H9 (cell line): ENCODE measurements at regions not wholly inside any gene's neighbourhood (a gene's known extent, or its start where the extent isn't known, plus 50 kb on each side); places are given as distances from the start of the nearest gene placed in this dataset.
A peak's percentile ranks its signal among the peaks of the same experiment; 100 is the strongest.

Experiments used
- DNase-seq: peaks from one replicate; pipeline ENCODE4 v3.0.0-alpha.2; 2017
- H2AFZ ChIP-seq: one replicate; pipeline ENCODE4 v1.6.1; 2013; ENCODE audit warnings: mild to moderate bottlenecking, low read length, control low read depth, moderate library complexity
- H2AK5ac ChIP-seq: 2 replicates; pipeline ENCODE4 v1.6.1; 2013; ENCODE audit warnings: low read length, control low read depth, mixed read lengths; ENCODE audit not compliant: insufficient read length
- H2BK120ac ChIP-seq: one replicate; pipeline ENCODE4 v1.6.1; 2013; ENCODE audit warnings: low read depth, mild to moderate bottlenecking, low read length, control low read depth, inconsistent platforms; ENCODE audit not compliant: poor library complexity, severe bottlenecking
- H2BK12ac ChIP-seq: 2 replicates; pipeline ENCODE4 v1.6.1; 2013; ENCODE audit warnings: low read length, control low read depth, mixed read lengths, low read depth; ENCODE audit not compliant: insufficient read length
- H2BK15ac ChIP-seq: 2 replicates; pipeline ENCODE4 v1.6.1; 2013; ENCODE audit warnings: low read depth, low read length, control low read depth
- H2BK20ac ChIP-seq: one replicate; pipeline ENCODE4 v1.6.1; 2013; ENCODE audit warnings: low read depth, mild to moderate bottlenecking, low read length, control low read depth, inconsistent platforms; ENCODE audit not compliant: poor library complexity, severe bottlenecking
- H2BK5ac ChIP-seq: 2 replicates; pipeline ENCODE4 v1.6.1; 2013; ENCODE audit warnings: low read length, control low read depth, mixed read lengths; ENCODE audit not compliant: insufficient read length
- H3K14ac ChIP-seq: 2 replicates; pipeline ENCODE4 v1.6.1; 2013; ENCODE audit warnings: low read length, control low read depth; ENCODE audit not compliant: insufficient read depth
- H3K18ac ChIP-seq: 2 replicates; pipeline ENCODE4 v1.6.1; 2013; ENCODE audit warnings: low read depth, mild to moderate bottlenecking, mixed read lengths, low read length, control low read depth; ENCODE audit not compliant: insufficient read length
- H3K23ac ChIP-seq: 2 replicates; pipeline ENCODE4 v1.6.1; 2013; ENCODE audit warnings: low read length, control low read depth, mixed read lengths, low read depth; ENCODE audit not compliant: insufficient read length
- H3K23me2 ChIP-seq: 2 replicates; pipeline ENCODE4 v1.6.1; 2013; ENCODE audit warnings: low read depth, mild to moderate bottlenecking, mixed read lengths, low read length, control low read depth; ENCODE audit not compliant: insufficient read length, poor library complexity, severe bottlenecking
- H3K27ac ChIP-seq: 2 replicates; pipeline ENCODE4 v1.5.1; 2013; ENCODE audit warnings: low read length, control low read depth, mixed read lengths, low read depth; ENCODE audit not compliant: insufficient read length
- H3K27me3 ChIP-seq: 2 replicates; pipeline ENCODE4 v1.6.1; 2013; ENCODE audit warnings: low read length, control low read depth, inconsistent platforms; ENCODE audit not compliant: insufficient read depth
- H3K4ac ChIP-seq: 2 replicates; pipeline ENCODE4 v1.6.1; 2013; ENCODE audit warnings: low read depth, mild to moderate bottlenecking, control low read depth, inconsistent platforms, low read length, moderate library complexity
- H3K4me1 ChIP-seq: 2 replicates; pipeline ENCODE4 v1.6.1; 2013; ENCODE audit warnings: low read length, control low read depth, inconsistent platforms; ENCODE audit not compliant: insufficient read depth
- H3K4me2 ChIP-seq: 2 replicates; pipeline ENCODE4 v1.6.1; 2013; ENCODE audit warnings: low read length, control low read depth, mixed read lengths; ENCODE audit not compliant: insufficient read length, insufficient read depth
- H3K56ac ChIP-seq: 2 replicates; pipeline ENCODE4 v1.6.1; 2013; ENCODE audit warnings: low read depth, mild to moderate bottlenecking, mixed read lengths, low read length, control low read depth; ENCODE audit not compliant: insufficient read length
- H3K79me1 ChIP-seq: 2 replicates; pipeline ENCODE4 v1.6.1; 2013; ENCODE audit warnings: low read depth, mild to moderate bottlenecking, moderate library complexity, low read length, control low read depth, inconsistent platforms; ENCODE audit not compliant: insufficient read depth, poor library complexity, severe bottlenecking
- H3K79me2 ChIP-seq: 2 replicates; pipeline ENCODE4 v1.6.1; 2013; ENCODE audit warnings: low read length, control low read depth, inconsistent platforms; ENCODE audit not compliant: insufficient read depth
- H3K9ac ChIP-seq: 2 replicates; pipeline ENCODE4 v1.6.1; 2013; ENCODE audit warnings: low read length, control low read depth, mixed read lengths; ENCODE audit not compliant: insufficient read length; ENCODE audit errors: extremely low read depth
- H3K9me3 ChIP-seq: one replicate; pipeline ENCODE4 v1.6.1; 2013; ENCODE audit warnings: low read depth, low read length, inconsistent platforms; ENCODE audit not compliant: control insufficient read depth
- H3T11ph ChIP-seq: one replicate; pipeline ENCODE4 v1.6.1; 2013; ENCODE audit warnings: mild to moderate bottlenecking, low read length, control low read depth, inconsistent platforms
- H4K20me1 ChIP-seq: one replicate; pipeline ENCODE4 v1.6.1; 2013; ENCODE audit not compliant: control insufficient read depth, insufficient read length, insufficient read depth
- H4K5ac ChIP-seq: 2 replicates; pipeline ENCODE4 v1.6.1; 2013; ENCODE audit warnings: low read depth, mild to moderate bottlenecking, mixed read lengths, low read length, control low read depth; ENCODE audit not compliant: insufficient read length
- H4K8ac ChIP-seq: replicated peaks from 2 replicates; pipeline ENCODE4 v1.6.1; 2013; ENCODE audit warnings: low read length, control low read depth, mixed read lengths, low read depth; ENCODE audit not compliant: insufficient read length
- H4K91ac ChIP-seq: 2 replicates; pipeline ENCODE4 v1.6.1; 2013; ENCODE audit warnings: low read depth, mild to moderate bottlenecking, moderate library complexity, mixed read lengths, low read length, control low read depth; ENCODE audit not compliant: insufficient read length
- H3K27ac Mint-ChIP-seq, 3 experiments: 2 replicates in 2 of 3; 3 replicates in 1 of 3; pipeline ENCODE4 v1.8.0; 2020 to 2021; ENCODE audit warnings: mixed read lengths in 3 of 3, mild to moderate bottlenecking in 1 of 3, moderate library complexity in 1 of 3
- H3K27me3 Mint-ChIP-seq: 2 replicates; pipeline ENCODE4 v1.8.0; 2021; ENCODE audit warnings: low read depth, mild to moderate bottlenecking, moderate library complexity, mixed read lengths
- H3K36me3 Mint-ChIP-seq, 3 experiments: 2 replicates in 2 of 3; 3 replicates in 1 of 3; pipeline ENCODE4 v1.8.0; 2020 to 2021; ENCODE audit warnings: low read depth in 3 of 3, mixed read lengths in 3 of 3; ENCODE audit not compliant: insufficient read depth in 1 of 3
- H3K4me1 Mint-ChIP-seq, 2 experiments: 2 replicates each; pipeline ENCODE4 v1.8.0; 2020; ENCODE audit warnings: mixed read lengths in 2 of 2
- H3K4me3 Mint-ChIP-seq, 2 experiments: 2 replicates in 1 of 2; 3 replicates in 1 of 2; pipeline ENCODE4 v1.8.0; 2020 to 2021; ENCODE audit warnings: mild to moderate bottlenecking in 2 of 2, mixed read lengths in 2 of 2, moderate library complexity in 1 of 2
- H3K9me3 Mint-ChIP-seq, 2 experiments: 2 replicates in 1 of 2; 3 replicates in 1 of 2; pipeline ENCODE4 v1.8.0; 2020; ENCODE audit warnings: mild to moderate bottlenecking in 2 of 2, mixed read lengths in 2 of 2, moderate library complexity in 1 of 2
- CTCF ChIP-seq: fragments of 200-600 bp; sonication (generic); conservative IDR thresholded peaks from 3 replicates; pipeline ENCODE4 v1.8.0; 2021; ENCODE audit warnings: antibody characterized with exemption, mild to moderate bottlenecking
- WGBS: extraction: QIAGEN DNeasy Blood & Tissue Kit; methylation state at CpG from one replicate; pipeline ENCODE4 v1.1.7; 2013; ENCODE audit warnings: missing lambda C conversion rate, low lambda C conversion rate, mixed read lengths; ENCODE audit not compliant: insufficient read length; ENCODE audit errors: extremely low coverage; 5-methylcytosine and 5-hydroxymethylcytosine counted together

GRCh38 chr18:43484710-43485109, 207.4 kb upstream of the SYT4 start:
- peak overlapping the region in 1 of 3 experiments; percentile 79; a peak in 2 of 7 replicates for H3K27ac Mint-ChIP-seq
- Histone ChIP-seq H4K20me1 (no peaks in the 10 kb centered on the region), H3K18ac (no peak overlapping the region), H3K9me3 (peaks cover 34% of the 10 kb centered on the region), H2AFZ (no peak overlapping the region), H2BK20ac (no peak overlapping the region), H3K79me1 (no peaks in the 10 kb centered on the region), H3K9ac (no peak overlapping the region), H3K14ac (no peak overlapping the region), H3K23me2 (no peaks in the 10 kb centered on the region), H3K27ac (no peak overlapping the region), H2BK120ac (no peak overlapping the region), H3K4me1 (no peaks in the 10 kb centered on the region), H4K91ac (no peak overlapping the region), H2BK15ac (no peak overlapping the region), H3K4ac (no peak overlapping the region), H2BK5ac (no peak overlapping the region), H4K5ac (no peak overlapping the region), H3K4me2 (no peak overlapping the region), H3T11ph (no peak overlapping the region), H3K56ac (no peak overlapping the region), H4K8ac (no peak overlapping the region), H2AK5ac (no peak overlapping the region), H2BK12ac (no peak overlapping the region), H3K27me3 (no peaks in the 10 kb centered on the region; the same call in 1 of the 2 replicates), H3K23ac (no peak overlapping the region), H3K79me2 (no peaks in the 10 kb centered on the region)
- DNase-seq: no peak
- no CpG with 5 or more reads among the region's 1 CpG for WGBS
- H3K27me3 Mint-ChIP-seq: no peaks in the 10 kb centered on the region; the same call in 1 of the 2 replicates
- H3K4me3 Mint-ChIP-seq: no peak overlapping the region
- TF ChIP-seq CTCF: no peak
- no peaks in the 10 kb centered on the region for H3K4me1 Mint-ChIP-seq
- H3K9me3 Mint-ChIP-seq: peaks cover 37 to 41% of the 10 kb centered on the region in 2 experiments
- peaks cover 6 to 34% (median 18%) of the 10 kb centered on the region in 3 experiments for H3K36me3 Mint-ChIP-seq
